OCI-LY1 (cell line): ENCODE measurements at regions not wholly inside any gene's neighbourhood (a gene's known extent, or its start where the extent isn't known, plus 50 kb on each side); places are given as distances from the start of the nearest gene placed in this dataset.

ENCODE experiments used
- EZH2 ChIP-seq: fragments of 200-600 bp; sonication (generic), shearing (Covaris generic); IDR thresholded peaks from 2 replicates; pipeline ENCODE4 v1.8.0; 2017; ENCODE audit warnings: borderline replicate concordance, mixed run types, mild to moderate bottlenecking, antibody characterized with exemption, low read length, moderate library complexity, mixed read lengths
- TF ChIP-seq, protein P1 (sequence below): fragments of 200-600 bp; sonication (generic), shearing (Covaris generic); IDR thresholded peaks from 2 replicates; pipeline ENCODE4 v1.5.1; 2017; ENCODE audit warnings: mild to moderate bottlenecking, antibody characterized with exemption, low read length, moderate library complexity, mixed read lengths

DNA sequence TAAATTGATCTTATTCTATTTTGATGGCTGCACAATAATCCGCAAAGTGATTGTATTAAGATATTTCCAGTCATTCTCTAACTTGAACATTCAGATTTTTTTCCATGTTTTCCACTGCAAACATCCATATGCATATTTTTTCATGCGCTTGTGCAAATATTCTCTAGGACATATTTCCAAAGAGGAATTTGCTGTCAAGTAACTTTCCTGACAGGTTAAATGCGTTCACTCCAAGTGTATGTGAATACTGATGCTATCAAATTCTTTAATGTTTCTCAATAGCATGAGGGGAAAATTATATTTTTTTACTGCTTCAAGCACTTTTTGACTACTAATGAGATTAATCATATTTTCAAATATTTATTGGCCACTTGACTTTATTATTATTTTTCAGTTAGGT, 135.3 kb upstream of the LGR5 start:
- TF ChIP-seq, protein P1, sequence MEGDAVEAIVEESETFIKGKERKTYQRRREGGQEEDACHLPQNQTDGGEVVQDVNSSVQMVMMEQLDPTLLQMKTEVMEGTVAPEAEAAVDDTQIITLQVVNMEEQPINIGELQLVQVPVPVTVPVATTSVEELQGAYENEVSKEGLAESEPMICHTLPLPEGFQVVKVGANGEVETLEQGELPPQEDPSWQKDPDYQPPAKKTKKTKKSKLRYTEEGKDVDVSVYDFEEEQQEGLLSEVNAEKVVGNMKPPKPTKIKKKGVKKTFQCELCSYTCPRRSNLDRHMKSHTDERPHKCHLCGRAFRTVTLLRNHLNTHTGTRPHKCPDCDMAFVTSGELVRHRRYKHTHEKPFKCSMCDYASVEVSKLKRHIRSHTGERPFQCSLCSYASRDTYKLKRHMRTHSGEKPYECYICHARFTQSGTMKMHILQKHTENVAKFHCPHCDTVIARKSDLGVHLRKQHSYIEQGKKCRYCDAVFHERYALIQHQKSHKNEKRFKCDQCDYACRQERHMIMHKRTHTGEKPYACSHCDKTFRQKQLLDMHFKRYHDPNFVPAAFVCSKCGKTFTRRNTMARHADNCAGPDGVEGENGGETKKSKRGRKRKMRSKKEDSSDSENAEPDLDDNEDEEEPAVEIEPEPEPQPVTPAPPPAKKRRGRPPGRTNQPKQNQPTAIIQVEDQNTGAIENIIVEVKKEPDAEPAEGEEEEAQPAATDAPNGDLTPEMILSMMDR: no peak
- no peak for TF ChIP-seq EZH2
